Activated effector memory CD4-positive, alpha-beta T cell treated with anti-CD3 and anti-CD28 coated beads, Interleukin-2, amount 50 U/mL, for 16 hours (primary cell): ENCODE measurements at regions not wholly inside any gene's neighbourhood (a gene's known extent, or its start where the extent isn't known, plus 50 kb on each side); places are given as distances from the start of the nearest gene placed in this dataset.

ENCODE experiments used
- DNase-seq: peaks from one replicate; pipeline ENCODE4 v3.0.0-alpha.2; 2020

- DNase-seq, result no peak
Measured at GRCh38 chr12:47558625-47559345, 147.0 kb downstream of the RPAP3 start.

GRCh38 chr12:47557386-47557785 is 148.4 kb downstream of the RPAP3 start:
- no peak for DNase-seq

- DNase-seq, result no peak
Measured at GRCh38 chr12:47556261-47557030, 149.4 kb downstream of the RPAP3 start.

GRCh38 chr12:47554046-47554653 is 151.7 kb downstream of the RPAP3 start:
- DNase-seq, result no peak

GRCh38 chr12:47553266-47553665 is 152.6 kb downstream of the RPAP3 start:
- DNase-seq, result no peak

GRCh38 chr12:47551426-47551851 is 154.4 kb downstream of the RPAP3 start:
- DNase-seq, result no peak

GRCh38 chr12:47549258-47549657 is 156.6 kb downstream of the RPAP3 start:
- no peak for DNase-seq

- DNase-seq, result no peak
Measured at GRCh38 chr12:47548401-47548800, 157.4 kb downstream of the RPAP3 start.

- DNase-seq, result no peak
Measured at GRCh38 chr12:47547077-47547476, 158.8 kb downstream of the RPAP3 start.

- DNase-seq, result no peak
Measured at GRCh38 chr12:47545938-47546609, 159.8 kb downstream of the RPAP3 start.

- no peak for DNase-seq
Measured at GRCh38 chr12:47534695-47535094, 171.1 kb downstream of the RPAP3 start.

GRCh38 chr12:47530050-47530449 is 175.8 kb downstream of the RPAP3 start:
- no peak for DNase-seq

GRCh38 chr12:47527816-47528215 is 178.0 kb downstream of the RPAP3 start:
- no peak for DNase-seq

GRCh38 chr12:47520029-47520428 is 185.8 kb downstream of the RPAP3 start:
- DNase-seq, result no peak

GRCh38 chr12:47517122-47517521 is 188.7 kb downstream of the RPAP3 start:
- no peak for DNase-seq

- no peak for DNase-seq
Measured at GRCh38 chr12:47509398-47509851, 196.4 kb downstream of the RPAP3 start.

GRCh38 chr12:47507221-47507620 is 198.6 kb downstream of the RPAP3 start:
- no peak for DNase-seq

GRCh38 chr12:47504775-47505446 is 200.9 kb downstream of the RPAP3 start:
- no peak for DNase-seq

- DNase-seq, result no peak
Measured at GRCh38 chr12:47493801-47494200, 212.0 kb downstream of the RPAP3 start.

- no peak for DNase-seq
Measured at GRCh38 chr12:47491516-47492305, 214.1 kb downstream of the RPAP3 start.

- no peak for DNase-seq
Measured at GRCh38 chr12:47488888-47489287, 216.9 kb downstream of the RPAP3 start.

- no peak for DNase-seq
Measured at GRCh38 chr12:47481041-47481440, 224.8 kb downstream of the RPAP3 start.
